Endothelial cell of umbilical vein (primary cell): ENCODE measurements at regions not wholly inside any gene's neighbourhood (a gene's known extent, or its start where the extent isn't known, plus 50 kb on each side); places are given as distances from the start of the nearest gene placed in this dataset.

Experiments
- BruUV-seq: library from RNA; stranded (reverse); fragments of 400-500 nt; replicated peaks from 2 replicates; lab custom pipeline; 2021; lab: Mats Ljungman, UMichigan
- CTCF ChIA-PET: fragments of 300-600, 350-600 bp; sonication (Branson Sonifier 250); formaldehyde crosslinking; loops from one replicate; lab custom pipeline; 2021; ENCODE audit warnings: antibody characterized with exemption, inconsistent platforms; lab: Charles Lee
- POLR2A ChIA-PET: fragments of 300-600, 350-600 bp; sonication (Branson Sonifier 250); formaldehyde crosslinking; loops from one replicate; lab custom pipeline; 2021; ENCODE audit warnings: antibody characterized with exemption, inconsistent platforms; lab: Charles Lee
- DNase-seq: peaks from one replicate; pipeline ENCODE4 v3.0.0-alpha.2; 2011; ENCODE audit warnings: low read depth, low spot score
- FAIRE-seq: peaks from 2 replicates; lab custom pipeline; 2011; peaks lifted over from hg19 to GRCh38; lab: Jason Lieb, UNC
- H2AFZ ChIP-seq: 2 replicates; pipeline ENCODE4 v1.6.0; 2012; ENCODE audit warnings: low read depth, low read length, control low read depth, inconsistent platforms
- H3K27ac ChIP-seq: 2 replicates; pipeline ENCODE4 v1.5.1; 2011; ENCODE audit warnings: low read depth, mild to moderate bottlenecking, control low read depth, low read length, moderate library complexity; ENCODE audit not compliant: insufficient read depth
- H3K27me3 ChIP-seq, 2 experiments: 2 replicates each; pipeline versions ENCODE4 v1.6.0 to v1.6.1; 2011; ENCODE audit warnings: low read length in 2 of 2, mixed read lengths in 1 of 2; ENCODE audit not compliant: control insufficient read depth in 2 of 2, insufficient read depth in 2 of 2
- H3K36me3 ChIP-seq, 2 experiments: 2 replicates in 1 of 2; 3 replicates in 1 of 2; pipeline ENCODE4 v1.5.1; 2011; ENCODE audit warnings: low read length in 2 of 2, mild to moderate bottlenecking in 1 of 2, moderate library complexity in 1 of 2; ENCODE audit not compliant: control insufficient read depth in 2 of 2, insufficient read depth in 2 of 2; ENCODE audit errors: extremely low read depth in 1 of 2
- H3K4me1 ChIP-seq: 3 replicates; pipeline ENCODE4 v1.5.1; 2011; ENCODE audit warnings: mild to moderate bottlenecking, low read length; ENCODE audit not compliant: control insufficient read depth, insufficient read depth; ENCODE audit errors: extremely low read depth
- H3K4me2 ChIP-seq: 2 replicates; pipeline ENCODE4 v1.6.1; 2011; ENCODE audit warnings: low read length, control low read depth, mixed read lengths; ENCODE audit not compliant: insufficient read depth
- H3K4me3 ChIP-seq, 3 experiments: fragments of 200-600 bp in 1 of 3; sonication (generic), shearing (Covaris generic) in 1 of 3; replicated peaks in 1 of 3; 2 replicates each; pipeline ENCODE4 v1.5.1; 2011 to 2016; ENCODE audit warnings: control low read depth in 3 of 3, low read length in 3 of 3, mild to moderate bottlenecking in 2 of 3, inconsistent platforms in 1 of 3, low read depth in 1 of 3, moderate library complexity in 1 of 3; ENCODE audit not compliant: insufficient read depth in 1 of 3
- H3K79me2 ChIP-seq: 2 replicates; pipeline ENCODE4 v1.6.0; 2012; ENCODE audit warnings: low read length, inconsistent platforms; ENCODE audit not compliant: control insufficient read depth, insufficient read depth
- H3K9ac ChIP-seq: replicated peaks from 2 replicates; pipeline ENCODE3; 2011; ENCODE audit warnings: low read length, control low read depth; ENCODE audit not compliant: insufficient read depth; ENCODE audit errors: extremely low read depth
- H3K9me1 ChIP-seq: replicated peaks from 3 replicates; pipeline ENCODE4 v1.6.0; 2011; ENCODE audit warnings: mild to moderate bottlenecking, low read length; ENCODE audit not compliant: control insufficient read depth, insufficient read depth; ENCODE audit errors: extremely low read depth
- H3K9me3 ChIP-seq: replicated peaks from 2 replicates; pipeline ENCODE4 v1.5.1; 2012; ENCODE audit warnings: low read length, inconsistent platforms; ENCODE audit not compliant: control insufficient read depth, insufficient read depth
- H4K20me1 ChIP-seq: replicated peaks from 2 replicates; pipeline ENCODE3; 2011; ENCODE audit warnings: mild to moderate bottlenecking, low read length; ENCODE audit not compliant: control insufficient read depth, insufficient read depth; ENCODE audit errors: extremely low read depth
- CTCF ChIP-seq, 2 donors: IDR thresholded peaks; 1 replicate in 1 of 2; 2 replicates in 1 of 2; pipeline ENCODE4 v1.5.1; 2011; ENCODE audit warnings: low read length in 2 of 2, mild to moderate bottlenecking in 2 of 2, moderate library complexity in 2 of 2, control low read depth in 1 of 2, inconsistent platforms in 1 of 2, low read depth in 1 of 2; ENCODE audit not compliant: insufficient read depth in 1 of 2; ENCODE audit errors: extremely low read depth in 1 of 2
- EZH2 ChIP-seq: IDR thresholded peaks from 2 replicates; pipeline ENCODE4 v1.6.1; 2012; ENCODE audit warnings: borderline replicate concordance, low read depth, mild to moderate bottlenecking, moderate library complexity, low read length, inconsistent platforms; ENCODE audit not compliant: severe bottlenecking
- FOS ChIP-seq: IDR thresholded peaks from 2 replicates; pipeline ENCODE4 v1.6.1; 2011; ENCODE audit warnings: mild to moderate bottlenecking, low read length, moderate library complexity, borderline replicate concordance; ENCODE audit not compliant: insufficient read depth
- GATA2 ChIP-seq: IDR thresholded peaks from 2 replicates; pipeline ENCODE4 v1.7.0; 2011; ENCODE audit warnings: low read depth, mild to moderate bottlenecking, moderate library complexity, mixed read lengths, low read length; ENCODE audit not compliant: insufficient read length, insufficient read depth
- JUN ChIP-seq: IDR thresholded peaks from 2 replicates; pipeline ENCODE4 v1.6.1; 2011; ENCODE audit warnings: borderline replicate concordance, low read depth; ENCODE audit not compliant: insufficient read length, insufficient read depth
- MYC ChIP-seq: IDR thresholded peaks from one replicate; pipeline ENCODE4 v1.6.1; 2011; ENCODE audit warnings: mild to moderate bottlenecking, low read depth, low read length
- POLR2A ChIP-seq: IDR thresholded peaks from 2 replicates; pipeline ENCODE4 v1.6.1; 2012; ENCODE audit warnings: low read depth, mild to moderate bottlenecking, control low read depth, low read length
- POLR2AphosphoS5 ChIP-seq: IDR thresholded peaks from 2 replicates; pipeline ENCODE4 v1.6.1; 2012; ENCODE audit warnings: low read depth, mild to moderate bottlenecking, control low read depth, low read length, moderate library complexity; ENCODE audit not compliant: insufficient read depth
- dilution Hi-C: fragments of 300-500 bp; cut with MboI; formaldehyde crosslinking; loops from one replicate; pipeline ENCODE4 v1.15.0; 2019; ENCODE audit warnings: low sequenced_read_pairs; ENCODE audit not compliant: extremely low pct_ligation_motif_present
- intact Hi-C: fragments of 100-400 bp; cut with micrococcal nuclease; formaldehyde crosslinking; loops from one replicate; pipeline ENCODE4 v1.10.0; 2022
- TF ChIP-seq, protein P1 (sequence below): IDR thresholded peaks from 2 replicates; pipeline ENCODE4 v1.6.1; 2011; ENCODE audit not compliant: insufficient read depth, insufficient read length

- H2AFZ ChIP-seq, result no peak overlapping the region
- BruUV-seq, result no TSS peak
- ChIA-PET POLR2A (no interaction called here), CTCF (no interaction called here)
- no peaks in the 10 kb centered on the region for H3K9me3 ChIP-seq
- H4K20me1 ChIP-seq, result no peaks in the 10 kb centered on the region
- H3K4me1 ChIP-seq, result no peaks in the 10 kb centered on the region
- H3K27me3 ChIP-seq, result no peaks in the 10 kb centered on the region
- TF ChIP-seq POLR2AphosphoS5 (no peak), POLR2A (no peak), FOS (no peak), MYC (no peak), JUN (no peak), EZH2 (no peak), GATA2 (no peak), CTCF (IDR thresholded peaks at IDR 0.05; ENCODE audit: extremely low read depth in 1 of 2, insufficient read depth in 1 of 2, low read depth in 1 of 2, low read length in 2 of 2) (no peak)
- TF ChIP-seq, protein P1, sequence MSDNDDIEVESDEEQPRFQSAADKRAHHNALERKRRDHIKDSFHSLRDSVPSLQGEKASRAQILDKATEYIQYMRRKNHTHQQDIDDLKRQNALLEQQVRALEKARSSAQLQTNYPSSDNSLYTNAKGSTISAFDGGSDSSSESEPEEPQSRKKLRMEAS, result no peak
- FAIRE-seq, result no peak
- H3K4me3 ChIP-seq, result no peak overlapping the region
- dilution Hi-C loops (no loop called here), intact Hi-C loops (no loop called here)
- DNase-seq, result no peak
- no peaks in the 10 kb centered on the region for H3K79me2 ChIP-seq
- H3K27ac ChIP-seq, result no peak overlapping the region
- no peak overlapping the region for H3K9ac ChIP-seq
- H3K4me2 ChIP-seq, result no peak overlapping the region
- no peaks in the 10 kb centered on the region for H3K9me1 ChIP-seq
- no peaks in the 10 kb centered on the region for H3K36me3 ChIP-seq
Observed at GRCh38 chr2:8193686-8194615, 487.9 kb upstream of the ID2 start.
